HG02981 (cell line): ENCODE measurements at regions not wholly inside any gene's neighbourhood (a gene's known extent, or its start where the extent isn't known, plus 50 kb on each side); places are given as distances from the start of the nearest gene placed in this dataset.

Source experiments
- ATAC-seq: cut with Tn5 transposase; IDR thresholded peaks from one replicate; pipeline ENCODE4 v1.9.1; 2021; ENCODE audit warnings: mild to moderate bottlenecking, moderate library complexity; ENCODE audit not compliant: unreplicated experiment

DNA sequence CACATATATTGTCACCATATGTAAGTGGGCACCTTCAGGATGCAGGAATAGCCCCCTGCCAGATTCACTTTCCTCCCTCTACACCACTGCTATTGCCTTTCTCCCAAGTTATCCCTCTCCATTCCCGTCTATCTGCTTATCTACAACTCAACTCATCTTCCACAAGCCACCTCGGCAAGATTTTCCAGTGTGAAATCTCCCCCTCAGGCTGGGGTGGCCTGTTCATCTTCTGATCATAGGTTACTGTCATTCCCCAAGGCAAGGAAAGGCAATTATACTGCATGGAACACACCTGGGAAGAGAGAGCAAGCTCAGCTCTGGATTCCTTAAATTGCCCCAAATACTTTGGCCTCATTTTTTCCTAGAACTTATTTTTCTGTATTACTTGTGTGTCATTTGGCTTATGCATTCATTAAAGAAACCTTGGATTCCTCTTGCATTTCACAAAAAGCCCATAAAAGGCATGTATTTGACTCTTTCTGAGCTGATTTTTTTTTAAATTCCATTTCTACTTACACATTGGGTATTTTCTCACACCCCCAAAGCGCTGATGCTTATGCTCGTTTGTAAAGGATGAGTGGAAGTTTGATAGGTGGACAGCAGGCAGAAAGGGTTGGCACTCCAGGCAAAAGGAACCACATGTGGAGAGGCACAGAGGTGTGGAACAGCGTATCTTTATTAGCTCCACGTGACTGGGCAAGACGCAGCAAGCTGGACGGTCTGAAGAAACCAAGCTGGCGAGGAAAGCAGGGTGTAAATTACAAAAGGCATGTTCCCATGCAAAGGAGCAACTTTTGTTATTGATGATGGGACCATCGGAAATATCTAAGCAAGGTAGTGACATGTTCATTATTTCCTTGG lies 169.7 kb upstream of the RAB4A start:
- ATAC-seq, result no peak

DNA sequence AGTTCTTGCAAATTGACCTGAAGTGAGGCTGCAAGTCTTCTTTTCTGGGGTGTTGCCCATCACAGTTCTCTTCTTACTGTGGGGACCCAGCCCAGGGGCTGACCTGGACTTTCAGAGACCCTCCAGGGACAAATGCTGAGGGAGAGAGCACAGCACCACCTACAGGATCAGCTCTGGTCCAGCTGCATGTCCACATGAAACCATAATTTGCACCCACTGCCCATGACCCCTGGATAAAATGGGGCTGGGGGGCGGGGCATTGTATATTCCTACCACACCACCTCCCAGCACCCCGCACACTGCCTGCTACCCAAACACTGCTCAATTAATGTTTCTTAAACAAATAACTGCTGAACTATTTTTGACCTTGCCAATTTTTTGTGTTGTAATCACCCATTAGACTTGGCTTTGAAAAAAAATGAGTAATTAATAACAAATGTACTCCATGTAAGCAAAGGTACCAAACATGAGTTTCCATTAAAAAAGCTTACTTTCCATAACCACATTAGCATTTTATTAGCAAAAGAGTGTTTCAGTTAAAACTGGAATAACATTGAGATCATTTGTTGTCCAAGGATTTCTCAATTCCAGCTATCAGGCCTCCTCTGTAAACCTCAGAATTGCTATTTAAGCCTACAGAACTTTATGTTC lies 168.0 kb upstream of the RAB4A start:
- ATAC-seq, result no peak

DNA sequence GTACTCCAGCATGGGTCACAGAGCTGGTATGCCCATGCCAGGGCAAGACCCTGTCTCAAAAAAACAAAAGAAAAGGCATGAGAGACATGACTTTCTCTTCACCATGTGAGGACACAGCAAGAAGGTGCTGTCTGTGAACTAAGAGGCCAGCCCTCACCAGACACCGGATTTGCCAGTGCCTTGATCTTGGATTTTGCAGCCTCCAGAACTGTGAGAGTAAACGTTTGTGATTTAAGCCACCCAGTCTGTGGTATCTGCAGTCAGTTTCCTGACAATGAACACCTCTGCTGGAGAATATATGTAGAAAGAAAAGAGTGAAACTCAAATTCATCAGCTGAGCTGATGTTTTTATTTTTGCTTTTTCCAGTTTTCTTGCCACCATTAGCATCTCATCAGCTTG lies 166.3 kb upstream of the RAB4A start:
- ATAC-seq, result no peak

DNA sequence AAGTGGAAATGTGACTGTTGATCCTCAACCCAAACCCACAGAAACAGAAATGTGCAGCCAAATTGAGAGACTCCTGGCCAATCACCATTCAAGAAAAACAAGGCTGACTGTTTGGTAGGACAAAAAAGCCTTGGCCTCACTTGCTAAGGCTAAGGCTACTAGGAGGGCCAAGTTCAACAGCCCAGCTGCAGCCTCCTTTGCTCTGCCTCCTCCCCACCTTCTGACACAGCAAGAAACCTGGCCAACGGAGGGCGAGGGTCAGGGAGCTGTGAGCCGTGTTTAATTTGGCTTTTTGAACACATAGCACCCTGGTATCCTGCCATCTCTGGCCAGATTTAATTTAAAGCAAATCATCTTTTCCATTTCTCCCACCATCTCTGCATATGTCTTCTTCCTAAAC lies 165.8 kb upstream of the RAB4A start:
- no peak for ATAC-seq

DNA sequence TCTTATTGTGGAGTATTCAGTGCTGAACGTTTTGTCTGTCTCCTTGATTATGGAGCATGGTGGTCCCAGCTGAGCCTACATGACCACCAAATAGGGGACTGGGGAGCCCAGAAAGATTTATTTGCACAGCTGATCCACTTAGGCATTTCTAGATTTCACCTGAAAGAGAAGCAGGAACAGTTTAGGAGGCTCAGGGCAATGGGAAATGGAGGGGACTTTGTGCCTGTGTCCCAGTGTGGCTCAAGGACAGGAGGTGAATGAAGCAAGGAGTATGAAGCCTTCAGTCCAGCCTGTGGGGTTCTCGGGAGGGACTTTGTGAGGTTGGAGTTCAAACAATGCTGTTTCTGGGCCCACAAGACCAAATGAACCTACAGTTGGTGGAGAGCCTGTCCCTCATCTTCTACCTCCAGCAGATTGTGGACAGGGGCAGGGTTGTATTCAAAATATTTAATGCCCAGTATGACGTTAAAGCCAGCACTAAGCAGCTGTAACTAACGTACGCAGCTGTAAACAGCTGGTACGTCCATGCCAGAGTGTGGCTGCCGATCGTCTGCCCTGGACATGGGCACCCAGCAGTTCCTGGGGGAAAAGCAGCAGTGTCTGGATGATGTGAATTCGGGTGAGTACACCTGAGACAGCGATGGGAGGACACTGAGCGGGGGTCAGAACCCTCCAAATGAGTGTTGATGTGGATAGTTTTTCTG lies 164.9 kb upstream of the RAB4A start:
- ATAC-seq, result no peak

DNA sequence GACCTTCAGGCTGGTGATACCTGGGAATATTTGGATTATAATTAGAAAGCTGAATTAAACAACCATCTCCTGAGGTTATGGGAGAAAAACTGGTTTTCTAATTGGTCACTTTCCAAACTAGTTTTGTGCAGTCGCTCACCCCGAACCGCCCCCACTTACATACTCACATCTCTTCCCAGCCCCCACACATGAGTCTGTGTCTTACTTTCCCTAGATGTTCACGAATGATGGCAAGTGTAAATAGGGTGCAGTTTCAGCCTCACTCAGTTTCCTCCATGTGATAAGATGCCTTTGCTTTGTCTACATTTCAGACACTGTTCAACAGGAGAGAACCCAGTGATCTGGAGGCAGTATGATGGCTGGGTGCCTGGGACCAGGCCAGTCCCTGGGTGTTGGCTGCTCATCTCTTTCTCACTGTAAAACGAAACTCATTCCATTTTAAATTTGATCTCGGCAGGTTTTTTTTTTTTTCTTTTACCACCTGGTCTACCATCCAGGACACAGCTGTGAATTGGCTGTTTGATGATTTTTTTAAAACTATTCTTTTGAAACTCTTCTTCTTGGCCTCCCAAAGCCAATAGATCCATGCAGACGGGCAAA lies 164.3 kb upstream of the RAB4A start:
- ATAC-seq, result no peak

DNA sequence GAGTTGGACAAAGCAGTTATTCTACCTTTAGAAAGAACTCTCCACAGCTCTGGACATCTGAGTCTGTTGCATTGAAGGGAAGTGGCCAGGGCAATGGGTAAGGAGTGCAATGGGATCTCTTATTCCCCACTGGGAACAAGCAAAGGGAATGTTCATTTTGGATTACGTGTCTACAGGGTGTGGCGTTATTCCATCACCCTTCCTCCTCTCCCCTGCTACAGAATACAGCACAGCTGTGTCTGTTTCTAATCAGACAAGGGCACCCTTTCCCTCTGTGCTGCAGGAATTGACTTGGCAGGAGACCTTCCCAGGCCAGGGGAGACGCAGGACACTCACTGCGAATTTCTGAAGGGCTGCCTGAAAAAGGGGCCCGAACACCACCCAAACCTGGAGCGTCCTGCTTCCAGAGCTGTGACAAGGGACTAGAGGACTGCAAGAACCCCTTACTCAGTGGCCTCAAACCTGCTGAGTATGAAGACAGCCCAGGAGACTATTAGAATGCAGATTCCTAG lies 163.6 kb upstream of the RAB4A start:
- no peak for ATAC-seq

DNA sequence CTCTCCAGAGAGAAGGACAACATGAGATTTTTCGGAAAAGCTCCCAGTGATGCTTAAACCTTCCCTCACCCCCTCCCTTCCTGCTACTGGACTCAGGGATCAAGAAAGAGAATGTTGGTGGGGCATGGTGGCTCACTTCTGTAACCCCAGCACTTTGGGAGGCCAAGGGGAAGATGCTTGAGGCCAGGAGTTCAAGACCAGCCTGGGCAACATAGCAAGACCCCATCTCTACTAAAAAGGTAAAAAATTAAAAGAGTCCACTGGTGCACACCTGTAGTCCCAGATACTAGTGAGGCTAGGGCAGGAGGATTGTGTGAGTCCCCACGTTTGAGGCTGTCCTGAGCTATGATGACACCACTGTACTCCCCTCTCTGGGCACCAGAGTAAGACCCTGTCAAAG lies 162.9 kb upstream of the RAB4A start:
- no peak for ATAC-seq

DNA sequence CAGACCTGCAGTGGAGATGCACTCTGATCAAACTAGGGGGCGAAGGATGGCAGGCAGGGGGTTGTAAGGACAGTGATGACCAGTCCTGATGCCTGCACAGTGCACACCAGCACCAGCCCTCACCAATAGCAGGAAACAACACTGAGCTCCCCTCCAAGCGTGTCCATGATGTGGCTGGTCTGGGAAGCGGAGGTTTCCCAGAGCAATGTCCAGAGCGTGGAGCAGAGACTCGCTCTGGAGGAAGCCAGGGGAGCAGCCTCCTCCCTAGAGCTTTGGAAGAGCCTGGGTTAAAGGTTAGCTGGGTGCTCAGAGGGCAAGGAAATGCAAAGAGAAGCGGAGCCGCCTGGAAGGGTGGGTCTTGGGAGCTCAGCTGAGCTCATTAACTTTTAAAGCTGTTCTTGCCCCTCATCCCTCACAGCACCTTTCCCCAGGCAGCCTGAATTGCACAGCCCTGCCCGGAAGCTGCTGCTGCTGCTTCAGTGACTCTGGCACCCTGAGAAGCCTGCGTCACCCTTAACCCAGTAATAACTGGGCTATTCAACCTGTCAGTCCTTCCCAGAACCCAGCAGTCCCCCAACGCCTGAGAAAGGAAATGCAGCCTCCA lies 162.2 kb upstream of the RAB4A start:
- no peak for ATAC-seq

DNA sequence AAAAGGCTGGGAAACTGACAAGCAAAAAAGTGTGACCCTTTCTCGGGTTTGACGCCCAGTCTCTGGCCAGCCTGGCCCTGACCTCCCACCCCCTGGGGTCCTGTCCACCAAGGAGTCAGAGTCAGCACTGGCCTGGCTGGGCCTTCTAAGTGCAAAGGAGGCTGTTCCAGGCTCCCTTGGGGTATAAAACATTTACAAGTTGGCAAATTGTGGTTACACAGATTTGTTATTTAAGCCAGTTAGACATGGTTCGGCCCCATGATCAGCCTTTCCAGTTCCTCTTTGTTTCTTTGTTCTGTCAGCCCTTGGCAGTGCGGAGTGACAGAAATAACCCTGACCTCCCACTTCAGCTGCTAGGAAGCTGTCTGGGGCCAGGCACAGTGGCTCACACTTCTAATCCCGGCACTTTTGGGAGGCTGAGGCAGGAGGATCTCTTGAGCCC lies 161.6 kb upstream of the RAB4A start:
- ATAC-seq, result no peak

DNA sequence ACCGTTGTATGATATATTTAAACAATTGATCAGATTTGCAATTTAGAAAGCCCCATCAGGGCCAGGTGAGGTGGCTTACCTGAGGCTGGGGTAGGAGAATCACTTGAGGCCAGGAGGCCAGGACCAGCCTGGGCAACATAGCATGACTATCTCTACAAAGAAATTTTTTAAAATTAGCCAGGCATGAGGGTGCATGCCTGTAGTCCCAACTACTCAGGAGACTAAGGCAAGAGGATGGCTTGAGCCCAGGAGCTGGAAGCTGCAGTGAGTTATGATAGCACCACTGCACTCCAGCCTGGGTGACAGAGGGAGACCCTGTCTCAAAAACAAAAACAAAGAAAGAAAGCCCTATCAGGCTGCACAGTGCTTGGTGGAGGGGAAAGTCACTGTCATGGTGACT lies 159.9 kb upstream of the RAB4A start:
- no peak for ATAC-seq

DNA sequence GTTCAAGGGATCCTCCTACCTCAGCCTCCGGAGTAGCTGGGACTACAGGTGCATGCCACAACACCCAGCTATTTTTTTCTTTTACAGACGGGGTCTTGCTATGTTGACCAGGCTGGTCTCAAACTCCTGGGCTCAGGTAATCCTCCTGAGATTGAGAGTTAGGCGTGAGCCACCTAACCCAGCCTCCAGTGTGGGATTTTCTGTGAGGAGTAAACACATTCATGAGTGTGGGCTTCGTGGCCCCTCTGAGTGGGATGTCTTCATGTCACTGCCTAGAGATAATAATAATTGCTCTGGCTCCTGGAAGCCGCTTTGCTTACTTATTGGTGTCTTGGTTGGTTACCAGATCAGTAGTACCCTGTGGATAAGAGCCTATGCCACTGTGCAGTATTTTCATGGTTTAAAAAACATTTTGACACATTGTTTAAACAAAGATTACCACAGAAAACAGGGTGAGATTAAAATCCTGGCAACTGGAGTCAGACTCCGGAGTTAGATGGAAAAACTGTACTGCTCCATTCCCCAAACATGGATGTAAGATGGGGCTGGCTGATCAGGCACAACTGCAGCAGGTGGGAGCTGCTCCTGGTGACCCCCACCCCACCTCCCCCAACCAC lies 159.1 kb upstream of the RAB4A start:
- no peak for ATAC-seq

DNA sequence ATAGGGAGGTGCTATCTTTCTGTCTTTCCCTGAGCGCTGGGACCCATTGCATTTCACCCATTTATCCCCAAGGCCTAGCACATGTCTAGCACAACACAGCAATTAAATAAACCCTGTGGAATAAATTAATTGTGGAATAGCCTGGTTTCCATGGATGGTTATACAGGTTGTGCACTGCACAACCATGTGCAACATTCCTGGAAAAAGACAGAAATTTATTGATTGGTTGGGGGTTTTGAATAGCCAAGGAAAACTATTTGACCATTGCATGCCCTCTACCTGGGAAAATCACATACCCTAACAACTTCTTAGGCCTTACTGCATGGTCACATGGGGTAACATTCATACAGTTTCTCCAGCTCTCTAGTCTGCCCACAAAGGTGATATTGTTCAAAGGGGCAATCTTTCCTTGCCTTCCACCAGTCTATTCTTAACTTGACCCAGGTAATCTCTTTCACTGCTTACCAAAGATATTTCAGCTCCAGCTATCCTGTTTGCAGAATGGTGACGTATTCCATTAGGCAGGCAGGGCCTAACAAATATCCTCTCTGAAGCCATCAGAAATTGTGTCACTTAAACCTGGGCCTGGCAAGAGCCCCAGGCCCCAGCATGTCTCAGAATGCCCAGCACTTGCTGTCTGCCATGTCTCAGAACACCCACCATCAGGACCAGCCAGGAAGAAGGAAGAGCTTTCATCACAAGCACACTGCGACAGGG lies 157.9 kb upstream of the RAB4A start:
- ATAC-seq, result no peak

DNA sequence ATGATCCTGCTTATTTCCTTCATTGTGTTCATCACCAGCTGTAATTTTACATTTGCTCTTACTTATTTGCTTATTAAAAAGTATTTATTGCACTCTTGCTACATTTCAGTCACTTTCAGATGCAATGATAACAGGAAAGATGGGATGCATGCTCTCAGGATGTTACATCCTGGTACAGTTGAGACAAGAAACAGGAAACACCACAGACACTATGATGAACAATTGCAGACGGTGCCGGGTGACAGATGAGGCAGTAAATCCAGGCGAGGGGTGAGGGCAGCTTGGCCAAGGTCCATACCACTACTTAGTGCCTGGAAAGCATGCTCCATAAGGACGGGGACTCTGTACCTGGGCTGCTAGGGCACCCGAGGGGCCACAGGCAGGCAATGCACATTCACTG lies 156.6 kb upstream of the RAB4A start:
- no peak for ATAC-seq

DNA sequence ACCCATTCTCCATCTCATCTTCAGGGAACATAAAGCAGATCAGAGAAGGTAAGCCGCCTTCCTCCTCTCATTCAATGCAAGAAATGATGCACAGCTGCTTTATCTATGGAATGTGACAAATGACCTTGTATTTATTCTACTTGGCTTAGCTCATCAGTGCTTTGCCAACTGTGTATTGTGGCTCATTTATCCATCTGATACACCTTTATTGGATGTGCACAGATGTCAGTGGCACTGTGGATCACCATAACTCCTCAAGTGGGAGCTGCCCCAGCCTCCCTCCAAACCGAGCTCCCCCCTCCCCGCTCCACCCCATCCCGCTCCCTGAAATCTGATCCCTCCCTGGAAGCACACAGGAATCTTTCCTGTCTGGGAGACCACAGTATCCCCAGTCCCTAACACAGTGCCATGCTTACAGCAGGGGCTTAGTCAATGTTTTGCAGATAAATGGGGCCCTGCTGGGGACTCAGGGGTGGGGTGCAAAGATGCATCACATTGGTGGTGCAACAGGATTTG lies 156.0 kb upstream of the RAB4A start:
- ATAC-seq, result no peak

DNA sequence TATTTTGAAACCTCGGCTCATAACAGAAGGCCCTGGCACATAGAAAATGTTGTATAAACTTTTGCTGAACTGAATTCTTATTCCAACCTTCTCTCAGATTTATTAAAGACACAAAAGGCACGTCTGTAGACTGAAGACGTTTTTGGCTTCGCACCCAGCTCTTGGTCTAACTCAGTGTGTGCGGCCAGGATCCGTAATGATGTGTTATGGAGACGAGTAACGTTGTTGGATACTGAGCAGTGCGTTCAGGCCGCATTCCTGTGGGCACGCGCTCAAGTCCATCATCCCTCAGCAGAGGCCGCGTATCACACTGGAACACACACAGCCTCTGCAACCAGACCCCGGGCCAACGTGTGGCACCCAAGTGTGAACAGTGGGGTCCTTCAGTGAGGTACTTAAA lies 154.8 kb upstream of the RAB4A start:
- no peak for ATAC-seq

DNA sequence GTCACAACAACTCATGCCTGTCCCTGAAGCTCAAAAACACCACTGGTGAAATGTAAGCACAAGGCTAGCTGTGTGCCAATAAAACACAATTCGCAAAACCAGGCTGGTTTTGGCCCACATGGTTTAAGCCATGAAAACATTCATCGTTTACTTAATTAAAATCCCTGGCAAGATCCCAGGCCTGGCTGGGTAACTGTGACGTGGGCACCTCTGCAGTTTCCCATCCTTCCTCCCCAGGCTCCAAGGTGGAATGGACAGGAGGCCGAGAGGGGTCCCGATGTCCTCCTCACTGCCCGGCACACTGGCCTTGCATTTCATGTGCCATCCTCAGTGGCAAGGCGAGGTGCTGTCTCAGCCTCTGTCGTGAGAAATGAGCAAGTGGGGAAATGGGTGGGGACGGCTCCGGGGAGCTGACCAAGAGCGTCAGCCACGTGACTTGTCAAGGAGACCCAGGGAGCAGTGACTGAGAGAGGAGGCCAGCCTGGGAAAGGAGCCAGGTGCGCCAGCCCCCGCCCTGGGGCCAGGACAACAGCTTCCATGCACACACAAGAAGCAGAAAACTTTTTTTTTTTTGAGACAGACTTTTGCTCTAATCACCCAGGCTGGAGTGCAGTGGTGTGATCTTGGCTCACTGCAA lies 153.1 kb upstream of the RAB4A start:
- no peak for ATAC-seq

DNA sequence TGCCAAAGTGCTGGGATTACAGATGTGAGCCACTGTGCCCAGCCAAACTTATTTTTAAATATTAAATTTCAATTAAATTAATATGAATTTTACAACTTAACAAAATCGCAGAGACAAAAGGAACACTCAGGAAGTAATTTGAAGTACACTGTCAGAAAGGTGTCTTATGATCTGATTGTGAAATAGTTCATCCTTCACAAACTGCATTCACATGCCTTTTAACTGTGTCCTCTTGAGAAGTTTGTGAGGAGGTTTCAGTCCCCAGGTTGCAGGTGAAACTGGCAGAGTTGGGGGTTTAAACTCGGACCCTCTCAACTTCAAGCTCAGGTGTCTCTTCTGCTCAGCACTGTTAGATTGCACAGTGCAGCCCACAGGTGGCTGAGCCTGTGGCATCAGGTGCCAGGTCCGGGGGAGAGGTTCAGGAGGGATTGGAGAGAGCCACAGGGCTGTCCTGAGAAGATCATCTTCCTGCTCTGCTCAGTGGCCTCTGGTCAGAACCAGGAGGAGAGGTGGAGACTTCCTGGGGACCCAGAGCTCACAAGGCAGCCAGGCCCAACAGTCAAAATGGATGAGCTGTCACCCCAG lies 152.3 kb upstream of the RAB4A start:
- no peak for ATAC-seq

DNA sequence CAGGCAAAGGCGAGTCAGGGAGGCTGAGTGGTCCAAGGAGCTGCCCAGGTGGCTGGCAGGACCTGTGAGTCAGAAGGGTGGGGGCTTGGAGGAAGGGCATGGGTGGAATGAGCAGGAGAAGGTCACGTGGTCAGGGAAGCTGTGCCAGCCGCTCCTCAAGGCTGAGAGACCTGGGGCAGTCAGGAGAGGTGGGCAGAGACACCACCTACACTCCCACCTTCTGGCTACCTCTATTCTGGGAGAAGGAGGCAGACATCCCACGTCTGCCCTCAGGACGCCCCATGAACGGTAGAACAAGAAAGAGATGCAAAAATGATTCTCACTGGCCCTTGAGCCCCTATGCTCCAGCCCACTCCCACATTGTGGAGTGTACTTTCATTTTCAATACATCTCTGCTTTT lies 151.8 kb upstream of the RAB4A start:
- ATAC-seq, result no peak
